NCI-H1048 (cell line): ENCODE measurements at regions not wholly inside any gene's neighbourhood (a gene's known extent, or its start where the extent isn't known, plus 50 kb on each side); places are given as distances from the start of the nearest gene placed in this dataset.

Experiments used
- DNase-seq: peaks from one replicate; lab custom pipeline; 2025; lab: John Stamatoyannopoulos, UW

GRCh38 chr12:102596031-102596430 lies 115.7 kb upstream of the IGF1 start:
- no peak for DNase-seq

GRCh38 chr12:102595315-102595714 lies 115.0 kb upstream of the IGF1 start:
- DNase-seq, result no peak

DNA sequence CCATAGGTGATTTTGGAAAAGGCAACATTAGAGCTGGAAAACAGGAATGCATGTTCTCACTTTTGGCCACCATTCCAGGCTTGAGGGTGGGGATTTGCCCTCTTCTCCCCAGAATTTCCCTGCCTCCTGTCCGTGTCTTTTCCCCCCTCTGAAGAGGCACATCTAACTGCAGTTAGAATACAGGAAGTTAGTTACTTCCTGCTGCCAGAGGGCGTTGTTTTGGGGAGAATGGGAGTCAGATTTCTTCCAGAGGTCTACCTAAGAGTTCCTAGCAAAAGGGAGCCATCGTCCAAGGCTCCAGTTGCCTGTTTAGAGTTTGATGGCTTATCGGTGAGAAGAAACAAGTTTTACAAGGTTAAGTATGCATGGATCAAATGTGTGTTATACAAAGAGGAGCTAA lies 112.8 kb upstream of the IGF1 start:
- DNase-seq, result no peak

- no peak for DNase-seq
Measured at GRCh38 chr12:102592134-102592533, 111.8 kb upstream of the IGF1 start.

GRCh38 chr12:102573237-102573636 lies 92.9 kb upstream of the IGF1 start:
- no peak for DNase-seq

GRCh38 chr12:102571889-102572288 lies 91.5 kb upstream of the IGF1 start:
- no peak for DNase-seq

DNA sequence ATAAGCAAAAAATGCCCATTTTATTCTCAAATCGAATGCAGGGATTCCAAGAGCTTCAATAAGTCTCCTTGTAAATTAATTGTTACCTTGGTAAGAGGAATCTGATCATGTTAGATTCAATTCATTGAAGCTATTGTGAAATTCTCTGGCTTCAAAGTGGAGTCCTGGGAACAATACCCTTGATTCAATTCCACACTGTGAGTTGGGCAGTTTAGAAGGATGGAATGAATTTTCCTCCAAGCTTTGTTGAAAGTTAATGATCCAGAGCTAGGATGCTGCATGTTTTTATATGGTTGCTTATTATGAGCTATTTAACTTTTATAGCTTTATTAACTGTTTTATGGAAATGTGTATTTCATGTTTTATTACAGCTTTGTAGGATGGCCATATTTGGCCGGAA lies 89.9 kb upstream of the IGF1 start:
- no peak for DNase-seq

DNA sequence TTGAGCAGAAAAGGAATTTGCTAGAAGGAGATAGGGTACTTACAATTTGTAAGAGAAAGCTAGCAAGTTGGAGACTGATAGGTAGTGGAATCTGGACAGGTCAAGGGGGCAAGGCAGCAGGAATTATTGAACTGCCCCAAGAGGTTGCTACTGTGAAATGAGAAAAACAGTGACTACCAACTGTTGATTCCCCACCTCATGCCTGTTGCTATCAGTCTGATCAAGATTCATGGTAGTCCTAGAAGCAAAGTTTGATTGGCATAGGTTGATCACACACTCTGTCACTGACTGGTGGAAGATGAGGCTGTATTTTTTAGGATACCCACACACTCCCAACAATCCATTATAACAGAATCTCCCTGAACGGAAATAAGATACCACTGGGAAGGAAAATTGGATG lies 89.4 kb upstream of the IGF1 start:
- no peak for DNase-seq

- DNase-seq, result no peak
Measured at GRCh38 chr12:102568276-102568675, 87.9 kb upstream of the IGF1 start.

- no peak for DNase-seq
Measured at GRCh38 chr12:102567031-102567985, 86.9 kb upstream of the IGF1 start.

- no peak for DNase-seq
Measured at GRCh38 chr12:102565555-102565954, 85.2 kb upstream of the IGF1 start.

DNA sequence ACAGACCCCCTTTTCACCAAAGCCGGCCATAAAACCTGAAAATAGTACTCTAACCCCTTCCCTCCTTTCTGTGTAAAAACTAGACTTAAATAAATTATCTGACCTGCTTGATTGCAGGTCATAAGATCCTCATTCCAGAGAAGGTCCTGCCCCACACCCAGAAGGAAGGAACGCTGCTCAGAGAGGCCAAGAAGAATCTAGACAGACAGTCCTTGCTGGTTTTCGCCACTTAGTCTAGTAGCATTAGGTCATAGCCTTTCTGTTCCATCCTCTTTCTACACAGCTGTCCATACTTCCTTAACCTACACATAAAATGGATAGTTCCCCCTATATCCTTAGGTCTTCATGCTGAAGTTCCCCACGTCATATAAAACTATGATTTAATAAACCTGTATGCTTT lies 83.7 kb upstream of the IGF1 start:
- DNase-seq, result no peak

DNA sequence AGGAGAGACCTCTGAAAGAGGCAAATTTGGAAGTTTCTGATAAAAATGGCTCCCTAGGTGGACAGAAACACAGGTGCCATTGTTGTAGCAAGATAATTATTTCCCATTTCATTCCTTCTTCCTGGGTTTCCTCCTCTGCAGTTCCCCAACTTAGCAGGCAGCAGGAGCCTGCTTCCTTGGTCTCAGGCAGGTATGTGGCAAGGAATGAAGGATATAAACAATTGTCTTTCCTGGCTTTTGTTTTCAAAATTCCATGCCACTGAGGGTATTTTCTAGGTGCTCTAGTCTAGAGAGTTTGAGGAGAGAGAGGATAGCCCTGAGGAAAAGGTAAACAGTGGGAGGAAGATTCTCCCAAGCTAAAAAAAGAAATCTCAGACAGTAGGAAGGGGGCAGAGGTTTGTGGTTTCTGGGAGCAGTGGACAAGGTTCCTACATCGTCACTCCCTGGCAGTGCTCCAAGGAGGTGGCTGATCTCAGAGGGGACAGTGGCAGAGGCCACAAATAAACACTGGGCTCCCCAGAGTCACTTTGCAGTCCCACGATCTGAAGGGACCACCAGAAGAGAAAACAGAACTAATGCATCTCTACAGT lies 82.6 kb upstream of the IGF1 start:
- DNase-seq, result no peak

GRCh38 chr12:102551186-102551585 lies 70.8 kb upstream of the IGF1 start:
- DNase-seq, result no peak

- DNase-seq, result no peak
Measured at GRCh38 chr12:102549691-102550090, 69.3 kb upstream of the IGF1 start.

DNA sequence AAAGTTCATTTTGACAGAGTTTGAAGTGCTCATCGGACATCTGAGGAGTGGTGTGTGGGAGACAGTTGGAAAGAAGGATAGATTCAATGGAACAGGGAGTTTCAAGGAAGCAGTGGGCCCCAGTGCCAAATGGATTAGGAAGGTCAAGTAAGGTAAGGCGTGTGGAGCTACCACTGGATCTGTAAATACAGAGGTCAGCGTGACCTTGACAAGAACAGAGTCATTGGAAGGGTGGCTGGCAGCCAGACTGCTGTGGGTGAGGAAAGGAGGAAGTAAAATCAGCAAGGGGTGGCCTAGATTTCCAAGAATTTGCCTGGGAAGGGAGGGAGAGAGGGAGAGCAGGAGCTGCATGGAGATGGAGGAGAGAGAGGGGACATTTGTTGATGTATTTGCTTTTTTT lies 68.2 kb upstream of the IGF1 start:
- DNase-seq, result no peak

DNA sequence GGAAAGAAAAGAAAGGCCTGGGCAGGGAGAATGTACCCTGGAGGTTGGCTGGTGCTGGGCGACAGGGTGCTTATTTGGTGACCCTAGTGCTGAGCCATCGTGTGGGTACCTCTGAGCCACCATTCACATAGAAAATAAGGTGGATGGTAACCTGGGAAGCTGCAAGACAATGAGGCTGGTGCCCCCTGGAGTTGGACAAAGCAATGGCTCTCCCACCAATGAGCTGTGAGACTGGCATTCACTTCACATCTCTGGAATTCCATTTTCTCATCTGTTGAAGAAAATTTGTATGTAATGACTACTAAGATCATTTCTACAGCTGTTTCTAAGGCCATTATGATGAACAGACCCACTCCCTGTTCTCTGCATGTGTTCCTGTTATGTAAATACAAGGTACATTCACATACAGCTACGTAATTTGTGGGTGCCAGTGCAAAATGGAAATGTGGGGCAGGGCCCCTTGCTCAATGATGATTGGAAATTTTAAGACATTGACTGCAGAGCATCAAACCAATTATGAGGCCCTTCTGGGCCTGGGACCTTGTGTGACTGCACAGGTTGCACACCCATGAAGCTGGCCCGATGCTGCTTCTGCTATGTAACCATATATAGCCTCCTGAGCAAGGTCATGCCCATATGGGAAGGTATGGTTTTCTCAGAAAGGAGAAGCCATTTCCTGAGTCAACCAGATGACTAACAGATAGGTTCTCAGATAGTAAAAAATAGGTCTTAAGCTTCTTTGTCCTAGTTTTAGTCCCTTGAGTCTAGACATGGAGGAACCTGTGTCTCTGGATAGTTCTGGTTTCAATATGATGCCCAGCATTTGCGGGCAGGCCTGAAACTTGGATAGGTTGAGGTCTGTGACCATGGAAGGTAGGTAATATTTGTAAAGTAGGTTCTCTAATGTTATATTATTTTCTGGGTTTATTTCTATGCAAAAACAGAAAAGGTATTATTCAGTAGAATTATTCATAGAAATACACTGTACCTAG lies 63.4 kb upstream of the IGF1 start:
- no peak for DNase-seq

DNA sequence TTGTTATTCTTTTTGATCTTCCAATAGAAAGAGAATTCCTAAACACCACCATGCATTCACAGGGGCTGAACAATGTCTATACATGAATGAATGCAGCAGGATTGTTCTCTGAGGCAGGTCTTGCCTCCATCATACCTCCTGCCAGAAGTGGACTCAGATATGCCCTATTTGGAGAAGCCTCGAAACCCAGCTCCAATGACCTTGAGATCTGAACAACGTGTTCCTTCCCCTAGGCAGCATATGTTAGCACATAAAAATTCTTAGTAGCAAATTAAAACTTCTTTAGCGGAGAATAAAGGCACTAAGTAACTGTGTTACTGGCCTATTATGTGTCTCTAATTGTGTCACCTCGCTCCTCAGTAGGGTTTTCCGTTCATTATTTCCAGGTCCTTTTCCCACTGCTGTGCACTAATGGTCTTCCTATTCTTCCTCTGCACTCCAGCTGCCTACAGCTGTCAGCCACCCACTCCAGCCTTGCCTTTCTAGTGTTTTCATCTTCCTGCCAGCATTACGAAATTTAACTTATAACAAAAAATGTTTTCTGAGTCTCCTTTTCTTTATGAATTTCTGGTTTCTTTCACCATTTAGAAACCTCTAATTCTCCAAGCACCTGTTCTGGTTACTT lies 62.6 kb upstream of the IGF1 start:
- no peak for DNase-seq

GRCh38 chr12:102540815-102541385 lies 60.5 kb upstream of the IGF1 start:
- no peak for DNase-seq

DNA sequence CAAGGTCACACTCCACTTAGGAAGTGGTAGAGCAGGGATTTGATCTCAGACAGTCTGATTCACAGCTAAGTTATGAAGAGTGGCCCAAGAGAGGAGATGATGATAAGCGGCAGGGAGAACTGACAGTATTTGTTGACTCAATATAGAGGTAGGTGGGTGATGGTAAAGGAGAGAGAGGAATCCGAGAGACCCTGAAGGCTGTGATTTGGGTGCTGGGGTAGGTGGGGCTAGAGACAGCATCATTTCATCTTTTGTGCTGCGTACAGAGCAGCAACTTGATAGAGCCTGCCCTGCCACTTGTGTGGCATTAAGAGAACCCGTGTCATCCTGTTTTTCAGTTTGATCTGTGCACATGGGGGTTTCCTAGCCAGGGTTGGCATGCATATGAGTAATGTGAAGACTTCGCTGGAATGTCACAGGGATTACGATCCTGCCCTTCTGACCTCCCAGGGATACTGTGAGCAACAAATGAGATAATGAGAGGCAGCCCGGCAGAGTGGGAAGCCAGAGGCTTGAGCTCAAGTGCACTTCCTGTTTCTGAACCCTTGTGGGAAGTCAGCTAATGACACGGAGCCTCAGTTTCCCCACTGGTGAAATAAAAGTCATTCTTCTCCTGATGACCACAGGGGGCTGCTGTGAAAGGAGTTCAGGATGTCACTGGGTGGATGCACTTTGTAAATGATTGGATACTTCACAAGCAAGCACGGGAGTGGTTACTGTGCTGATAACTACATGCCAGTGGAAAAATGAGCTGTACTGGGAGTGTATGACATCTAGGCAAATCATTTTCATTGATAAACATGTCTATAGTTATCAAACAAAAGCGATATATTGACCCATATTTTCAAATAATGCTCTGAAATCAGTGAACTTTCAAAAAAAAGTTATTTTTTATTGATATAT lies 59.5 kb upstream of the IGF1 start:
- DNase-seq, result no peak

GRCh38 chr12:102535306-102535705 lies 54.9 kb upstream of the IGF1 start:
- no peak for DNase-seq
